Testis (tissue), 2 donors: ENCODE measurements at regions not wholly inside any gene's neighbourhood (a gene's known extent, or its start where the extent isn't known, plus 50 kb on each side); places are given as distances from the start of the nearest gene placed in this dataset.

Experiments used
- CTCF ChIP-seq, 3 experiments: fragments of 450-650 bp in 2 of 3; fragments of 200-600 bp in 1 of 3; sonication (generic) in 1 of 3; IDR thresholded peaks; one replicate each; pipeline ENCODE4 v1.5.1; 2016 to 2019; ENCODE audit warnings: antibody characterized with exemption in 3 of 3, mild to moderate bottlenecking in 2 of 3, moderate library complexity in 1 of 3
- POLR2A ChIP-seq: fragments of 450-650 bp; IDR thresholded peaks from one replicate; pipeline ENCODE4 v1.6.1; 2017; ENCODE audit warnings: antibody characterized with exemption, mild to moderate bottlenecking, moderate library complexity

- TF ChIP-seq POLR2A = no peak
- TF ChIP-seq CTCF (IDR thresholded peaks at IDR 0.05) = no peak
Measured at GRCh38 chr3:153041181-153041580, 120.8 kb upstream of the RAP2B start.
